ENCODE measurements at regions not wholly inside any gene's neighbourhood (a gene's known extent, or its start where the extent isn't known, plus 50 kb on each side); places are given as distances from the start of the nearest gene placed in this dataset.

GRCh38 chrX:82912382-82912781 is 595.7 kb upstream of the POU3F4 start:
- H3K27ac ChIP-seq: no peak overlapping the region
- no peak overlapping the region for H3K4me3 ChIP-seq
- no peaks in the 10 kb centered on the region for H3K27me3 ChIP-seq
- no peaks in the 10 kb centered on the region for H3K36me3 ChIP-seq
- H3K9me3 ChIP-seq (replicated peaks): no peaks in the 10 kb centered on the region
- DNase-seq: no peak
- no peaks in the 10 kb centered on the region for H3K4me1 ChIP-seq

- Histone ChIP-seq H3K9me3 (replicated peaks) (no peaks in the 10 kb centered on the region), H3K36me3 (no peaks in the 10 kb centered on the region), H3K4me1 (no peaks in the 10 kb centered on the region), H3K27ac (no peak overlapping the region), H3K27me3 (no peaks in the 10 kb centered on the region), H3K4me3 (no peak overlapping the region)
- no peak for DNase-seq
Measured at GRCh38 chrX:82934980-82935379, 573.1 kb upstream of the POU3F4 start.

GRCh38 chrX:82945332-82945731 is 562.8 kb upstream of the POU3F4 start:
- Histone ChIP-seq H3K27ac (no peak overlapping the region), H3K4me3 (no peak overlapping the region), H3K9me3 (replicated peaks) (no peaks in the 10 kb centered on the region), H3K27me3 (no peaks in the 10 kb centered on the region), H3K4me1 (no peaks in the 10 kb centered on the region), H3K36me3 (no peaks in the 10 kb centered on the region)
- DNase-seq: no peak

GRCh38 chrX:82961129-82961528 is 547.0 kb upstream of the POU3F4 start:
- Histone ChIP-seq H3K9me3 (replicated peaks) (no peaks in the 10 kb centered on the region), H3K27me3 (no peaks in the 10 kb centered on the region), H3K27ac (no peak overlapping the region), H3K4me1 (no peaks in the 10 kb centered on the region), H3K36me3 (no peaks in the 10 kb centered on the region), H3K4me3 (no peak overlapping the region)
- DNase-seq: no peak

- DNase-seq: no peak
- Histone ChIP-seq H3K36me3 (no peaks in the 10 kb centered on the region), H3K27ac (no peak overlapping the region), H3K4me1 (no peaks in the 10 kb centered on the region), H3K27me3 (no peaks in the 10 kb centered on the region), H3K9me3 (replicated peaks) (no peaks in the 10 kb centered on the region), H3K4me3 (no peak overlapping the region)
Measured at GRCh38 chrX:82973646-82974045, 534.4 kb upstream of the POU3F4 start.

GRCh38 chrX:82998163-82998562 is 509.9 kb upstream of the POU3F4 start:
- Histone ChIP-seq H3K4me3 (no peak overlapping the region), H3K27me3 (no peaks in the 10 kb centered on the region), H3K27ac (no peak overlapping the region), H3K9me3 (replicated peaks) (no peaks in the 10 kb centered on the region), H3K36me3 (no peaks in the 10 kb centered on the region), H3K4me1 (no peaks in the 10 kb centered on the region)
- DNase-seq: no peak

GRCh38 chrX:83004012-83004411 is 504.1 kb upstream of the POU3F4 start:
- H3K9me3 ChIP-seq (replicated peaks): no peaks in the 10 kb centered on the region
- no peaks in the 10 kb centered on the region for H3K27me3 ChIP-seq
- no peak overlapping the region for H3K27ac ChIP-seq
- DNase-seq: no peak
- H3K4me3 ChIP-seq: no peak overlapping the region
- H3K4me1 ChIP-seq: no peaks in the 10 kb centered on the region
- H3K36me3 ChIP-seq: no peaks in the 10 kb centered on the region

GRCh38 chrX:83008415-83008814 is 499.7 kb upstream of the POU3F4 start:
- no peaks in the 10 kb centered on the region for H3K36me3 ChIP-seq
- no peak overlapping the region for H3K27ac ChIP-seq
- H3K9me3 ChIP-seq (replicated peaks): no peaks in the 10 kb centered on the region
- peak in 1 of 2 experiments; percentile 22 for DNase-seq
- no peaks in the 10 kb centered on the region for H3K27me3 ChIP-seq
- no peak overlapping the region for H3K4me3 ChIP-seq
- no peaks in the 10 kb centered on the region for H3K4me1 ChIP-seq

- no peak for DNase-seq
- Histone ChIP-seq H3K9me3 (replicated peaks) (no peaks in the 10 kb centered on the region), H3K4me3 (no peak overlapping the region), H3K27me3 (no peaks in the 10 kb centered on the region), H3K27ac (no peak overlapping the region), H3K36me3 (no peaks in the 10 kb centered on the region), H3K4me1 (no peaks in the 10 kb centered on the region)
Measured at GRCh38 chrX:83019258-83019657, 488.8 kb upstream of the POU3F4 start.

- Histone ChIP-seq H3K27ac (no peak overlapping the region), H3K4me1 (no peaks in the 10 kb centered on the region), H3K4me3 (no peak overlapping the region), H3K27me3 (no peaks in the 10 kb centered on the region), H3K36me3 (no peaks in the 10 kb centered on the region), H3K9me3 (replicated peaks) (no peaks in the 10 kb centered on the region)
- no peak for DNase-seq
Measured at GRCh38 chrX:83022020-83022419, 486.1 kb upstream of the POU3F4 start.

Data from SJCRH30 (cell line).